ENCODE measurements at regions not wholly inside any gene's neighbourhood (a gene's known extent, or its start where the extent isn't known, plus 50 kb on each side); places are given as distances from the start of the nearest gene placed in this dataset.

DNA sequence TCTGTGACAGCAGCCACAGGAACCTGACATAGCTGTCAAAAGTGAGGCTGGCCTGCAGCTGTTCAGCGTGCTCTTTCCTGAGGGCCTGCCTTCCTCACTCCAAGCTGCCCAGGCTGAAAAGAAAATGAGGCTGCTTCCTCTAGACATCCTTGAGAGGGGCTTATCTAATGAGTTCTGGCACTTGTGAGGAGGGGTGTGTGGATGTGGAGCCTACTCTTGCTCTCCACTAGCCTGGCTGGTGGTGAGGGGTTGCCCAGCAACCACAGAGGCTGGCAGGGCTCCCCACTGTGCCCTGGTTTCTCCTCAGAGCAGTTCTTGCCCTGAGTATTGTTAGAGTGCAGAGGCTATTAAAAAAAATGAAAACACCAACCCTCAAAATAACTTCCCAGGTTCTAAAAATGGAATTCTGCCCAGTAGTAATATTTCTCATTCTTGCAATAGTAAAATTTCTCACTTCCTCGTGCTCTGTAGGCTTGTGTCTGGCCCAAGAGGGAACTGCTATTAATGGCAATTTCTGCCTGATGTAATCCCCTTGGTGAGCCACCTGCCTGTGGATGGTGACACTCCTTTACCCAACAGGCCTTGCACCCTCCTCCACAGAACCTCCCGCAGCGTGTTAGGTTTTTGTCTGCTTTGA is 52.6 kb upstream of the EPS8L3 start:
- H3K9ac ChIP-seq (ENCODE audit: insufficient read depth, low read depth, low read length) = no peak overlapping the region
- no peaks in the 10 kb centered on the region for H4K20me1 ChIP-seq (ENCODE audit: insufficient read depth, low read length)
- H3K36me3 ChIP-seq (replicated peaks in 1 of 2; ENCODE audit: control insufficient read depth in 1 of 2, insufficient read depth in 2 of 2, low read length in 2 of 2) = no peaks in the 10 kb centered on the region
- peaks cover 8% of the 10 kb centered on the region for H3K9me3 ChIP-seq (ENCODE audit: low read length)
- intact Hi-C loops (cut with micrococcal nuclease; ENCODE audit: unreplicated experiment) (no loop called here), in situ Hi-C loops (cut with HindIII; ENCODE audit: extremely low pct_ligation_motif_present, low pct_unique_long_range_greater_than_20kb) (loop anchor here (5.0 kb wide), 1 partner anchor 81 kb away; no protein-coding TSS in a partner anchor)
- peaks cover 22% of the 10 kb centered on the region for H3K4me1 ChIP-seq (ENCODE audit: insufficient read depth, low read length)
- H3K27ac ChIP-seq (ENCODE audit: extremely low read length, insufficient read depth, low read length) = no peak overlapping the region
- H2AFZ ChIP-seq (ENCODE audit: low read length) = no peak overlapping the region
- no peak for ATAC-seq
- H3K27me3 ChIP-seq (ENCODE audit: control insufficient read depth in 1 of 2, insufficient read depth in 2 of 2, low read length in 2 of 2) = peaks cover 0 to 3% of the 10 kb centered on the region in 2 experiments; a peak in 1 of 5 replicates
- CTCF ChIA-PET (ENCODE audit: low intra/inter-chr PET ratio, low total read pairs) = no interaction called here
- WGBS (ENCODE audit: low lambda C conversion rate) = 29% methylated on average over 4 of the region's 4 CpGs
- no peak for FAIRE-seq
- no peak overlapping the region for H3K4me3 ChIP-seq (replicated peaks in 1 of 3; ENCODE audit: insufficient read depth in 1 of 3, low read depth in 2 of 3, low read length in 3 of 3)
- H3K4me2 ChIP-seq (ENCODE audit: low read depth, low read length) = no peak overlapping the region
- TF ChIP-seq ZNF441 (CRISPR knock-in tag; IDR thresholded peaks at IDR 0.05; ENCODE audit: borderline replicate concordance) (no peak), HOXA9 (CRISPR knock-in tag; IDR thresholded peaks at IDR 0.05; ENCODE audit: borderline replicate concordance) (no peak), ZNF552 (CRISPR knock-in tag; IDR thresholded peaks at IDR 0.05; ENCODE audit: borderline replicate concordance) (no peak), MEIS1 (CRISPR knock-in tag; IDR thresholded peaks at IDR 0.05; ENCODE audit: borderline replicate concordance) (no peak), ZNF143 (CRISPR knock-in tag; IDR thresholded peaks at IDR 0.05) (no peak), KDM5B (CRISPR knock-in tag; IDR thresholded peaks at IDR 0.05; ENCODE audit: borderline replicate concordance) (no peak)
- TF ChIP-seq, protein P1, sequence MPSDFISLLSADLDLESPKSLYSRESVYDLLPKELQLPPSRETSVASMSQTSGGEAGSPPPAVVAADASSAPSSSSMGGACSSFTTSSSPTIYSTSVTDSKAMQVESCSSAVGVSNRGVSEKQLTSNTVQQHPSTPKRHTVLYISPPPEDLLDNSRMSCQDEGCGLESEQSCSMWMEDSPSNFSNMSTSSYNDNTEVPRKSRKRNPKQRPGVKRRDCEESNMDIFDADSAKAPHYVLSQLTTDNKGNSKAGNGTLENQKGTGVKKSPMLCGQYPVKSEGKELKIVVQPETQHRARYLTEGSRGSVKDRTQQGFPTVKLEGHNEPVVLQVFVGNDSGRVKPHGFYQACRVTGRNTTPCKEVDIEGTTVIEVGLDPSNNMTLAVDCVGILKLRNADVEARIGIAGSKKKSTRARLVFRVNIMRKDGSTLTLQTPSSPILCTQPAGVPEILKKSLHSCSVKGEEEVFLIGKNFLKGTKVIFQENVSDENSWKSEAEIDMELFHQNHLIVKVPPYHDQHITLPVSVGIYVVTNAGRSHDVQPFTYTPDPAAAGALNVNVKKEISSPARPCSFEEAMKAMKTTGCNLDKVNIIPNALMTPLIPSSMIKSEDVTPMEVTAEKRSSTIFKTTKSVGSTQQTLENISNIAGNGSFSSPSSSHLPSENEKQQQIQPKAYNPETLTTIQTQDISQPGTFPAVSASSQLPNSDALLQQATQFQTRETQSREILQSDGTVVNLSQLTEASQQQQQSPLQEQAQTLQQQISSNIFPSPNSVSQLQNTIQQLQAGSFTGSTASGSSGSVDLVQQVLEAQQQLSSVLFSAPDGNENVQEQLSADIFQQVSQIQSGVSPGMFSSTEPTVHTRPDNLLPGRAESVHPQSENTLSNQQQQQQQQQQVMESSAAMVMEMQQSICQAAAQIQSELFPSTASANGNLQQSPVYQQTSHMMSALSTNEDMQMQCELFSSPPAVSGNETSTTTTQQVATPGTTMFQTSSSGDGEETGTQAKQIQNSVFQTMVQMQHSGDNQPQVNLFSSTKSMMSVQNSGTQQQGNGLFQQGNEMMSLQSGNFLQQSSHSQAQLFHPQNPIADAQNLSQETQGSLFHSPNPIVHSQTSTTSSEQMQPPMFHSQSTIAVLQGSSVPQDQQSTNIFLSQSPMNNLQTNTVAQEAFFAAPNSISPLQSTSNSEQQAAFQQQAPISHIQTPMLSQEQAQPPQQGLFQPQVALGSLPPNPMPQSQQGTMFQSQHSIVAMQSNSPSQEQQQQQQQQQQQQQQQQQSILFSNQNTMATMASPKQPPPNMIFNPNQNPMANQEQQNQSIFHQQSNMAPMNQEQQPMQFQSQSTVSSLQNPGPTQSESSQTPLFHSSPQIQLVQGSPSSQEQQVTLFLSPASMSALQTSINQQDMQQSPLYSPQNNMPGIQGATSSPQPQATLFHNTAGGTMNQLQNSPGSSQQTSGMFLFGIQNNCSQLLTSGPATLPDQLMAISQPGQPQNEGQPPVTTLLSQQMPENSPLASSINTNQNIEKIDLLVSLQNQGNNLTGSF (CRISPR knock-in tag; IDR thresholded peaks at IDR 0.05) = no peak
- TF ChIP-seq, protein P2, sequence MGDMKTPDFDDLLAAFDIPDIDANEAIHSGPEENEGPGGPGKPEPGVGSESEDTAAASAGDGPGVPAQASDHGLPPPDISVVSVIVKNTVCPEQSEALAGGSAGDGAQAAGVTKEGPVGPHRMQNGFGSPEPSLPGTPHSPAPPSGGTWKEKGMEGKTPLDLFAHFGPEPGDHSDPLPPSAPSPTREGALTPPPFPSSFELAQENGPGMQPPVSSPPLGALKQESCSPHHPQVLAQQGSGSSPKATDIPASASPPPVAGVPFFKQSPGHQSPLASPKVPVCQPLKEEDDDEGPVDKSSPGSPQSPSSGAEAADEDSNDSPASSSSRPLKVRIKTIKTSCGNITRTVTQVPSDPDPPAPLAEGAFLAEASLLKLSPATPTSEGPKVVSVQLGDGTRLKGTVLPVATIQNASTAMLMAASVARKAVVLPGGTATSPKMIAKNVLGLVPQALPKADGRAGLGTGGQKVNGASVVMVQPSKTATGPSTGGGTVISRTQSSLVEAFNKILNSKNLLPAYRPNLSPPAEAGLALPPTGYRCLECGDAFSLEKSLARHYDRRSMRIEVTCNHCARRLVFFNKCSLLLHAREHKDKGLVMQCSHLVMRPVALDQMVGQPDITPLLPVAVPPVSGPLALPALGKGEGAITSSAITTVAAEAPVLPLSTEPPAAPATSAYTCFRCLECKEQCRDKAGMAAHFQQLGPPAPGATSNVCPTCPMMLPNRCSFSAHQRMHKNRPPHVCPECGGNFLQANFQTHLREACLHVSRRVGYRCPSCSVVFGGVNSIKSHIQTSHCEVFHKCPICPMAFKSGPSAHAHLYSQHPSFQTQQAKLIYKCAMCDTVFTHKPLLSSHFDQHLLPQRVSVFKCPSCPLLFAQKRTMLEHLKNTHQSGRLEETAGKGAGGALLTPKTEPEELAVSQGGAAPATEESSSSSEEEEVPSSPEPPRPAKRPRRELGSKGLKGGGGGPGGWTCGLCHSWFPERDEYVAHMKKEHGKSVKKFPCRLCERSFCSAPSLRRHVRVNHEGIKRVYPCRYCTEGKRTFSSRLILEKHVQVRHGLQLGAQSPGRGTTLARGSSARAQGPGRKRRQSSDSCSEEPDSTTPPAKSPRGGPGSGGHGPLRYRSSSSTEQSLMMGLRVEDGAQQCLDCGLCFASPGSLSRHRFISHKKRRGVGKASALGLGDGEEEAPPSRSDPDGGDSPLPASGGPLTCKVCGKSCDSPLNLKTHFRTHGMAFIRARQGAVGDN (CRISPR knock-in tag; IDR thresholded peaks at IDR 0.05) = no peak
- POLR2A ChIA-PET = no interaction called here
- no peak for DNase-seq (ENCODE audit: low spot score)
- BruUV-seq (replicated peaks) = no TSS peak
- H3K79me2 ChIP-seq (ENCODE audit: insufficient read depth, low read length) = no peaks in the 10 kb centered on the region
